A673 (cell line): ENCODE measurements at regions not wholly inside any gene's neighbourhood (a gene's known extent, or its start where the extent isn't known, plus 50 kb on each side); places are given as distances from the start of the nearest gene placed in this dataset.

ENCODE experiments used
- CTCF ChIP-seq: fragments of 300-800, 200-600 bp; sonication (generic); conservative IDR thresholded peaks from 2 replicates; pipeline ENCODE4 v1.5.1; 2017; ENCODE audit warnings: low read depth, mild to moderate bottlenecking, antibody characterized with exemption, low read length, moderate library complexity, mixed read lengths
- EZH2 ChIP-seq: fragments of 200-600 bp; sonication (generic); IDR thresholded peaks from 2 replicates; pipeline ENCODE4 v1.6.1; 2017; ENCODE audit warnings: borderline replicate concordance, low read depth, mild to moderate bottlenecking, mixed read lengths, antibody characterized with exemption, low read length; ENCODE audit not compliant: poor library complexity, severe bottlenecking

- TF ChIP-seq CTCF (no peak), EZH2 (no peak)
These were observed 181.8 kb downstream of the BCL11A start for GRCh38 chr2:60371681-60372080.
